AG20443 (cell line): ENCODE measurements at regions not wholly inside any gene's neighbourhood (a gene's known extent, or its start where the extent isn't known, plus 50 kb on each side); places are given as distances from the start of the nearest gene placed in this dataset.

Source experiments
- DNase-seq: peaks from one replicate; pipeline ENCODE4 v3.0.0; 2012; ENCODE audit warnings: low spot score, mixed read lengths

GRCh38 chr9:129359162-129359811, 181.2 kb upstream of the IER5L start:
- no peak for DNase-seq

- no peak for DNase-seq
Measured at GRCh38 chr9:129358621-129359154, 180.6 kb upstream of the IER5L start.

- DNase-seq: no peak
Measured at GRCh38 chr9:129357773-129358245, 179.7 kb upstream of the IER5L start.

- DNase-seq: no peak
Measured at GRCh38 chr9:129356871-129357772, 179.1 kb upstream of the IER5L start.

- no peak for DNase-seq
Measured at GRCh38 chr9:129355631-129356030, 177.6 kb upstream of the IER5L start.

GRCh38 chr9:129354498-129354897, 176.4 kb upstream of the IER5L start:
- DNase-seq: no peak

GRCh38 chr9:129353697-129354336, 175.8 kb upstream of the IER5L start:
- DNase-seq: no peak

- peak; percentile 59 for DNase-seq
Measured at GRCh38 chr9:129352146-129352865, 174.2 kb upstream of the IER5L start.

GRCh38 chr9:129351642-129352145, 173.6 kb upstream of the IER5L start:
- DNase-seq: no peak

- DNase-seq: no peak
Measured at GRCh38 chr9:129351058-129351641, 173.1 kb upstream of the IER5L start.

- no peak for DNase-seq
Measured at GRCh38 chr9:129350143-129350935, 172.3 kb upstream of the IER5L start.

- DNase-seq: no peak
Measured at GRCh38 chr9:129349665-129349947, 171.5 kb upstream of the IER5L start.

- DNase-seq: no peak
Measured at GRCh38 chr9:129348890-129349664, 171.0 kb upstream of the IER5L start.

GRCh38 chr9:129347316-129348120, 169.5 kb upstream of the IER5L start:
- peak; percentile 81 for DNase-seq

GRCh38 chr9:129346046-129346445, 168.0 kb upstream of the IER5L start:
- no peak for DNase-seq

- no peak for DNase-seq
Measured at GRCh38 chr9:129344641-129345495, 166.8 kb upstream of the IER5L start.

GRCh38 chr9:129343424-129344375, 165.6 kb upstream of the IER5L start:
- no peak for DNase-seq
